Glutamatergic neuron (in vitro differentiated cells): ENCODE measurements at regions not wholly inside any gene's neighbourhood (a gene's known extent, or its start where the extent isn't known, plus 50 kb on each side); places are given as distances from the start of the nearest gene placed in this dataset.

Experiments
- DNase-seq: peaks from one replicate; pipeline ENCODE4 v3.0.0; 2022
- H3K27ac Mint-ChIP-seq: one replicate; pipeline ENCODE4 v1.8.0; 2020; ENCODE audit warnings: mild to moderate bottlenecking, mixed read lengths, inconsistent platforms; ENCODE audit not compliant: unreplicated experiment
- H3K27me3 Mint-ChIP-seq: one replicate; pipeline ENCODE4 v1.8.0; 2020; ENCODE audit warnings: mild to moderate bottlenecking, moderate library complexity, mixed read lengths, inconsistent platforms; ENCODE audit not compliant: unreplicated experiment
- H3K36me3 Mint-ChIP-seq: one replicate; pipeline ENCODE4 v1.8.0; 2020; ENCODE audit warnings: mild to moderate bottlenecking, mixed read lengths, inconsistent platforms; ENCODE audit not compliant: unreplicated experiment
- H3K4me1 Mint-ChIP-seq: one replicate; pipeline ENCODE4 v1.8.0; 2020; ENCODE audit warnings: mild to moderate bottlenecking, low read depth, mixed read lengths, inconsistent platforms; ENCODE audit not compliant: unreplicated experiment
- H3K4me3 Mint-ChIP-seq: one replicate; pipeline ENCODE4 v1.8.0; 2020; ENCODE audit warnings: mild to moderate bottlenecking, mixed read lengths, inconsistent platforms; ENCODE audit not compliant: unreplicated experiment
- H3K9me3 Mint-ChIP-seq: one replicate; pipeline ENCODE4 v1.8.0; 2020; ENCODE audit warnings: mild to moderate bottlenecking, moderate library complexity, mixed read lengths, inconsistent platforms; ENCODE audit not compliant: unreplicated experiment
- TF ChIP-seq, protein P1 (sequence below): fragments of 200-600 bp; sonication (generic); IDR thresholded peaks from one replicate; pipeline ENCODE4 v1.5.0; 2021; ENCODE audit not compliant: partially characterized antibody, unreplicated experiment

DNA sequence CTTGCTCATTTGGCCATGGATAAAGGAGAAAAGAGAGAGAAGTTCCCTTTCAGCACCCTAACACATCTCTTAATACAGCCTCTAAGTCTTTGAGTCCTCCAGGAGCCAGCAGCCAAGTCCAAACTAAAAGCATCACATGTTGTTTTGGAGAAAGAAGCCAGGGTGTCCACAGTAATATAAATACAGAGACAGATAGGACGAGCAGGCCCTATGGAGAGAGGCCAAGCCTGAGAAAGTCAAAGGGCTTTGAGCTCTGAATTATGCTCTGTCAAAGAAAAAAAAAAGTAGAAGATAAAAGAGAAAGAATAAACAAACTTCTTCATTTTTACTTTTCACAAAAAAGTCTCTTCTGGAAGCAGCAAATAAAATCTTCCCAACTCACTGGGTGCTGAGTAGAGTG, 92.4 kb upstream of the THBS1 start:
- Mint-ChIP-seq H3K4me3 (no peak overlapping the region), H3K4me1 (no peaks in the 10 kb centered on the region), H3K9me3 (no peaks in the 10 kb centered on the region), H3K36me3 (no peaks in the 10 kb centered on the region), H3K27me3 (no peaks in the 10 kb centered on the region), H3K27ac (no peak overlapping the region)
- no peak for DNase-seq
- TF ChIP-seq, protein P1, sequence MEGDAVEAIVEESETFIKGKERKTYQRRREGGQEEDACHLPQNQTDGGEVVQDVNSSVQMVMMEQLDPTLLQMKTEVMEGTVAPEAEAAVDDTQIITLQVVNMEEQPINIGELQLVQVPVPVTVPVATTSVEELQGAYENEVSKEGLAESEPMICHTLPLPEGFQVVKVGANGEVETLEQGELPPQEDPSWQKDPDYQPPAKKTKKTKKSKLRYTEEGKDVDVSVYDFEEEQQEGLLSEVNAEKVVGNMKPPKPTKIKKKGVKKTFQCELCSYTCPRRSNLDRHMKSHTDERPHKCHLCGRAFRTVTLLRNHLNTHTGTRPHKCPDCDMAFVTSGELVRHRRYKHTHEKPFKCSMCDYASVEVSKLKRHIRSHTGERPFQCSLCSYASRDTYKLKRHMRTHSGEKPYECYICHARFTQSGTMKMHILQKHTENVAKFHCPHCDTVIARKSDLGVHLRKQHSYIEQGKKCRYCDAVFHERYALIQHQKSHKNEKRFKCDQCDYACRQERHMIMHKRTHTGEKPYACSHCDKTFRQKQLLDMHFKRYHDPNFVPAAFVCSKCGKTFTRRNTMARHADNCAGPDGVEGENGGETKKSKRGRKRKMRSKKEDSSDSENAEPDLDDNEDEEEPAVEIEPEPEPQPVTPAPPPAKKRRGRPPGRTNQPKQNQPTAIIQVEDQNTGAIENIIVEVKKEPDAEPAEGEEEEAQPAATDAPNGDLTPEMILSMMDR: no peak

DNA sequence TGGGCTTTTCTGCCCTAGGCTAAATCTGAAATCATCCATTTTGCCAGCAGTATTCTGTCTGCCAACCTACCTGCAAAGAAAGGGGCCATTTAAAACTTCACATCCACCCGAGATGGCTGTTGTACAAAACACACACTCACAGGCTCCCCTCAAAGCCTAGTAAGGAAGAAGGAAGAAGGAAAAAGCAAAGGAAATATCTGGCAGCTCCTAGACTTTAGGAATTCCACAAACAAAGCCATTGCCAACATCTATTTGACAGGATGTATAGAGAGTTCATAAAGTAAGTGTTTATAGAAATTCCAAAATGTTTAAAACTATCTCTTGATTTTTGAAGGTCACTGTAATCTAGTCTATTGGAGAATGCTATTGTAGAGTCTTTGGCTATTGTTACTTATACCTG, 91.9 kb upstream of the THBS1 start:
- TF ChIP-seq, protein P1: no peak
- Mint-ChIP-seq H3K9me3 (no peaks in the 10 kb centered on the region), H3K4me1 (no peaks in the 10 kb centered on the region), H3K27ac (no peak overlapping the region), H3K36me3 (no peaks in the 10 kb centered on the region), H3K27me3 (no peaks in the 10 kb centered on the region), H3K4me3 (no peak overlapping the region)
- no peak for DNase-seq

DNA sequence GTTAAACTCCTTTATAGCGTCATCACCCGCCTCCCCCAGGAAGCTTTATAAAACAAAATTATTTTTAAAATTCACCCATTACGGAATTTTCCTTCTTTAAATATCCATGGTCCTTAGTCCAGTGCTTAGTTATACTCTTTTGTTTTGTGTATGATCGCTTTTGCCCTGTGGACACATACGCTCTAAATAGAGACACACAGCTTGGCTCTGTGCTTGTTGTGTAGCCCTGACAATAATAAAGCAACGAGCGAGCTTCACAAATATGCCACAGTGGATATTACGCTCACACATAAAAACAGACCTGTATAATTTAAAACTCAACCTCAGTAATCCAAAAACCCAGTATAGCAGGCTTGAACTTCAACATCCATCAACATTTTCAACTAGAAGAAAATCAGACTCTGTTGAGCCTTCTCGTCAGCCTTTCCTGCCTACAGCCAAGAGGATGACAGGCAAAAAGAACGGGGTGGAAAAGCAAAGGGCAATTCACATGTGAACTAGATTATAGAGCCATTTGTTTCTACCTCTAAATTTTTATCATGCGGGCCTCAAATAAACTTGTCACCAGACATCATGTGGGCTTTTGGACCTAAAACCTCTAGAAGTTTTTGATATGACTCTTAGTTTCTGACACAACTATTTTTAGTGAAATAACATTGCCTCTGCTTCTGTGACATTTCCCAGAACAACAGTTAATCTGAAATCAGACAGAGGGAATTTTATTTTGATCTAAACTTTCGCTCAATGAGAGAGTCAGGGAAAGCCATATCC, 89.6 kb upstream of the THBS1 start:
- TF ChIP-seq, protein P1: no peak

DNA sequence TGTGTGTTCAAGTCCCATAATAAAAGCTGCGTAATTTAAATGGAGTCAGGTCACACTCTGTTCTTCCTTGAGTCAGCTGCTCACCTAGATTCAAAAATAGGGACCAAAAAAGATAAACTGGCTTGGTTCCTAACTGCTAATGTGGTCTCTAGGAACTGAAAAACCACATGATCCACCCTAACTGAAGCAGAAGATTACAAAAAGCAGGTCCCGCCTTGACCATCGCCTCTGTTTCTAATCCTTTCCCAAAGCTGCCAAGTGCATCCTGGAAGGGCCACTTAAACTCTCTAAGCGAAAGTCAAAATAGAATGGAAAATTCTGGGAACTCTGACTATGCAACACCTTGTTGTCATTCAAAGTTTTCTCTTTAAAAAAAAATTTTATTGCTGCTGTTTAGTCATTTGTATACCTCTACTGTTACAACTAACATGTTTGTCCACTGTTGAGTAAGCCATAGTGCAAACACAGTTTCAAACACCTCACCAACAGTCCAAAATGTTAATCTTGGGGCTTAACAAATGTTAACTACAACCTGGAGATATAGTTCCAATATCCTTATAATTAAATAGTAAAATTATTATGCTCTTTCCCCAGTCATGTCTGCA, 88.9 kb upstream of the THBS1 start:
- no peak for DNase-seq
- Mint-ChIP-seq H3K4me1 (peaks cover 3% of the 10 kb centered on the region), H3K27ac (no peak overlapping the region), H3K9me3 (no peaks in the 10 kb centered on the region), H3K4me3 (no peak overlapping the region), H3K36me3 (no peaks in the 10 kb centered on the region), H3K27me3 (no peaks in the 10 kb centered on the region)
- TF ChIP-seq, protein P1: no peak

More for the DNA sequence above, 89.6 kb upstream of the THBS1 start:
- H3K4me1 Mint-ChIP-seq: no peaks in the 10 kb centered on the region
- H3K27ac Mint-ChIP-seq: no peak overlapping the region
- H3K9me3 Mint-ChIP-seq: no peaks in the 10 kb centered on the region
- H3K27me3 Mint-ChIP-seq: no peaks in the 10 kb centered on the region
- DNase-seq: no peak
- H3K36me3 Mint-ChIP-seq: no peaks in the 10 kb centered on the region
- no peak overlapping the region for H3K4me3 Mint-ChIP-seq

DNA sequence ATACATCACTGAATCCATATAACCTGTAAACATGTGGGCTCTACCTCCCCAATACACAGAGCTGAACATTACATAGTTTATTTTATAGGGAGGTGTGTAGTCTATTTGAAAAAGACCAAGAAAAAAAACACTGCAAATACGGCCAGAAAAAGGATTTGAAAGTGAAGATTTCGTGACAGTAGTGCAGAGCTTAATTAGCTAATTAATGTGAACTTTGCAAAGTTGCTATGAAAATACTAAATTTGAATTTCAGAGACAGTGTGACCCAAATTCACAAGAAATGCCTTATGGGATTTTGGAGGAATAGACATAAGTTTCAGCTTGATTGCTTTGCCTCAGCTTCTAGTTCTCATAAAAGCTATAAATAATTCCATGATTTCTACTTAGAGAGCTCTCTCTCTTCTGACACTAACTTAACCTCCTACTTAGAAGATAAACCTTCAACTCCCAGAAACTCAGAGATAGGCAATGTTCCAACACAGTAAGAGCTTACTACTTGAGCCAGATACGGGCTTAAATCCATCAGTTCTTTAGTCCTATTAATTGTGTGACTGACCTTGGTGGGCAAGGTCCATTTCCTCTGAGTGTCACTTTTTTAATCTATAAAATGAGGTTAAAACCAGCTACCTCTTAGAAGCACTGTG, 87.3 kb upstream of the THBS1 start:
- DNase-seq: no peak
- Mint-ChIP-seq H3K36me3 (no peaks in the 10 kb centered on the region), H3K27ac (no peak overlapping the region), H3K9me3 (no peaks in the 10 kb centered on the region), H3K4me1 (peaks cover 3% of the 10 kb centered on the region), H3K27me3 (no peaks in the 10 kb centered on the region), H3K4me3 (no peak overlapping the region)
- TF ChIP-seq, protein P1: no peak
